NB4 (cell line): ENCODE measurements at regions not wholly inside any gene's neighbourhood (a gene's known extent, or its start where the extent isn't known, plus 50 kb on each side); places are given as distances from the start of the nearest gene placed in this dataset.

Experiments used
- CTCF ChIP-seq: IDR thresholded peaks from one replicate; pipeline ENCODE4 v1.5.1; 2012; ENCODE audit warnings: low read depth, low read length
- MAX ChIP-seq: IDR thresholded peaks from 2 replicates; pipeline ENCODE4 v1.6.1; 2011; ENCODE audit warnings: low read depth, low read length
- MYC ChIP-seq: IDR thresholded peaks from 2 replicates; pipeline ENCODE4 v1.6.1; 2011; ENCODE audit warnings: low read depth, low read length
- POLR2A ChIP-seq: IDR thresholded peaks from 2 replicates; pipeline ENCODE4 v1.6.1; 2011; ENCODE audit warnings: mild to moderate bottlenecking; ENCODE audit not compliant: insufficient read length; ENCODE audit errors: extremely low read depth

GRCh38 chr5:129246088-129246487, 151.5 kb downstream of the ISOC1 start:
- TF ChIP-seq CTCF (no peak), MYC (no peak), MAX (no peak), POLR2A (no peak)
